ENCODE measurements at regions not wholly inside any gene's neighbourhood (a gene's known extent, or its start where the extent isn't known, plus 50 kb on each side); places are given as distances from the start of the nearest gene placed in this dataset.
"Not testable (repeated sequence)": the region's sequence is repeated elsewhere in the genome, so short reads cannot be mapped to it uniquely, and the experiment has no call there.

GRCh38 chr1:20421441-20421840 is 64.6 kb downstream of the CAMK2N1 start:
- H3K9me3 ChIP-seq (replicated peaks in 1 of 11), result peaks cover 21 to 45% (median 29%) of the 10 kb centered on the region in 11 experiments
- H3K4me3 ChIP-seq, result no peak overlapping the region
- peaks cover 0 to 3% (median 0%) of the 10 kb centered on the region in 10 experiments; a peak in 6 of 20 replicates for H3K4me1 ChIP-seq
- H3K36me3 ChIP-seq, result no peaks in the 10 kb centered on the region
- no peaks in the 10 kb centered on the region for H4K20me1 ChIP-seq
- no peak overlapping the region for H3K4me2 ChIP-seq
- no peak for TF ChIP-seq Cebpa-rat (IDR thresholded peaks at IDR 0.05)
- H3K9ac ChIP-seq, result no peak overlapping the region
- H3K27ac ChIP-seq, result no peak overlapping the region
- no peaks in the 10 kb centered on the region for H3K27me3 ChIP-seq

- Histone ChIP-seq H3K9me3 (replicated peaks in 1 of 11) (peaks cover 0 to 13% (median 6%) of the 10 kb centered on the region in 11 experiments; a peak in 17 of 22 replicates), H4K20me1 (no peaks in the 10 kb centered on the region), H3K4me1 (no peaks in the 10 kb centered on the region), H3K4me3 (no peak overlapping the region), H3K4me2 (no peak overlapping the region), H3K9ac (no peak overlapping the region), H3K27ac (no peak overlapping the region), H3K27me3 (no peaks in the 10 kb centered on the region), H3K36me3 (no peaks in the 10 kb centered on the region)
- no peak for TF ChIP-seq Cebpa-rat (IDR thresholded peaks at IDR 0.05)
Measured at GRCh38 chr1:20417581-20417980, 68.4 kb downstream of the CAMK2N1 start.

- Histone ChIP-seq H3K27me3 (no peaks in the 10 kb centered on the region), H3K4me2 (no peak overlapping the region), H3K4me1 (no peaks in the 10 kb centered on the region), H3K9me3 (replicated peaks in 1 of 11) (peaks cover 0 to 5% (median 0%) of the 10 kb centered on the region in 11 experiments; a peak in 3 of 22 replicates), H3K27ac (no peak overlapping the region), H3K9ac (no peak overlapping the region), H4K20me1 (no peaks in the 10 kb centered on the region), H3K4me3 (no peak overlapping the region), H3K36me3 (no peaks in the 10 kb centered on the region)
- TF ChIP-seq Cebpa-rat (IDR thresholded peaks at IDR 0.05), result no peak
Measured at GRCh38 chr1:20416706-20417105, 69.3 kb downstream of the CAMK2N1 start.

GRCh38 chr1:20413776-20414140 is 72.3 kb downstream of the CAMK2N1 start:
- no peak overlapping the region for H3K4me3 ChIP-seq
- H3K27me3 ChIP-seq, result no peaks in the 10 kb centered on the region
- H3K27ac ChIP-seq, result no peak overlapping the region
- no peaks in the 10 kb centered on the region for H3K9me3 ChIP-seq (replicated peaks in 1 of 11)
- H3K4me1 ChIP-seq, result peaks cover 0 to 7% (median 0%) of the 10 kb centered on the region in 10 experiments; a peak in 2 of 20 replicates
- no peak overlapping the region for H3K4me2 ChIP-seq
- H4K20me1 ChIP-seq, result no peaks in the 10 kb centered on the region; a peak in 1 of 22 replicates
- no peak overlapping the region for H3K9ac ChIP-seq
- no peaks in the 10 kb centered on the region for H3K36me3 ChIP-seq
- no peak for TF ChIP-seq Cebpa-rat (IDR thresholded peaks at IDR 0.05)

- H4K20me1 ChIP-seq, result no peaks in the 10 kb centered on the region; a peak in 1 of 22 replicates
- no peaks in the 10 kb centered on the region for H3K27me3 ChIP-seq
- peaks cover 0 to 7% (median 0%) of the 10 kb centered on the region in 10 experiments; a peak in 2 of 20 replicates for H3K4me1 ChIP-seq
- no peaks in the 10 kb centered on the region for H3K9me3 ChIP-seq (replicated peaks in 1 of 11)
- no peak for TF ChIP-seq Cebpa-rat (IDR thresholded peaks at IDR 0.05)
- H3K4me3 ChIP-seq, result no peak overlapping the region
- no peaks in the 10 kb centered on the region for H3K36me3 ChIP-seq
- H3K27ac ChIP-seq, result no peak overlapping the region
- H3K4me2 ChIP-seq, result no peak overlapping the region
- H3K9ac ChIP-seq, result no peak overlapping the region
Measured at GRCh38 chr1:20413136-20413775, 72.8 kb downstream of the CAMK2N1 start.

- Histone ChIP-seq H3K9me3 (replicated peaks in 1 of 11) (no peaks in the 10 kb centered on the region), H3K36me3 (no peaks in the 10 kb centered on the region), H3K4me2 (no peak overlapping the region; a peak in 1 of 22 replicates), H3K27ac (no peak overlapping the region), H4K20me1 (no peaks in the 10 kb centered on the region; a peak in 1 of 22 replicates), H3K27me3 (no peaks in the 10 kb centered on the region), H3K4me1 (peaks cover 0 to 7% (median 2%) of the 10 kb centered on the region in 10 experiments; a peak in 13 of 20 replicates), H3K4me3 (no peak overlapping the region), H3K9ac (no peak overlapping the region)
- no peak for TF ChIP-seq Cebpa-rat (IDR thresholded peaks at IDR 0.05)
Measured at GRCh38 chr1:20411196-20411980, 74.6 kb downstream of the CAMK2N1 start.

GRCh38 chr1:20410503-20410902 is 75.5 kb downstream of the CAMK2N1 start:
- Histone ChIP-seq H3K4me2 (no peak overlapping the region), H3K9ac (no peak overlapping the region), H3K36me3 (no peaks in the 10 kb centered on the region), H3K4me1 (peaks cover 0 to 16% (median 10%) of the 10 kb centered on the region in 10 experiments; a peak in 17 of 20 replicates), H4K20me1 (no peaks in the 10 kb centered on the region; a peak in 1 of 22 replicates), H3K27me3 (no peaks in the 10 kb centered on the region), H3K27ac (no peak overlapping the region), H3K4me3 (no peak overlapping the region), H3K9me3 (replicated peaks in 1 of 11) (no peaks in the 10 kb centered on the region)
- no peak for TF ChIP-seq Cebpa-rat (IDR thresholded peaks at IDR 0.05)

GRCh38 chr1:20409971-20410370 is 76.0 kb downstream of the CAMK2N1 start:
- no peaks in the 10 kb centered on the region for H3K36me3 ChIP-seq
- TF ChIP-seq Cebpa-rat (IDR thresholded peaks at IDR 0.05), result no peak
- H3K4me3 ChIP-seq, result no peak overlapping the region
- H3K4me1 ChIP-seq, result peaks cover 0 to 16% (median 12%) of the 10 kb centered on the region in 10 experiments; a peak in 17 of 20 replicates
- no peaks in the 10 kb centered on the region for H3K27me3 ChIP-seq
- no peak overlapping the region for H3K9ac ChIP-seq
- H4K20me1 ChIP-seq, result no peaks in the 10 kb centered on the region; a peak in 1 of 22 replicates
- no peaks in the 10 kb centered on the region for H3K9me3 ChIP-seq (replicated peaks in 1 of 11)
- no peak overlapping the region for H3K27ac ChIP-seq
- H3K4me2 ChIP-seq, result no peak overlapping the region

- Histone ChIP-seq H3K4me3 (no peak overlapping the region), H3K27me3 (no peaks in the 10 kb centered on the region), H4K20me1 (no peaks in the 10 kb centered on the region; a peak in 2 of 22 replicates), H3K9me3 (replicated peaks in 1 of 11) (no peaks in the 10 kb centered on the region), H3K9ac (no peak overlapping the region), H3K4me2 (no peak overlapping the region), H3K4me1 (peaks cover 0 to 18% (median 12%) of the 10 kb centered on the region in 10 experiments; a peak in 17 of 20 replicates), H3K27ac (no peak overlapping the region), H3K36me3 (no peaks in the 10 kb centered on the region)
- no peak for TF ChIP-seq Cebpa-rat (IDR thresholded peaks at IDR 0.05)
Measured at GRCh38 chr1:20409012-20409411, 77.0 kb downstream of the CAMK2N1 start.

GRCh38 chr1:20408133-20408650 is 77.8 kb downstream of the CAMK2N1 start:
- peaks cover 0 to 18% (median 12%) of the 10 kb centered on the region in 10 experiments; a peak in 17 of 20 replicates for H3K4me1 ChIP-seq

More at GRCh38 chr1:20408133-20408650, 77.8 kb downstream of the CAMK2N1 start:
- H3K9me3 ChIP-seq (replicated peaks in 1 of 11); H3K4me2 ChIP-seq; H3K27ac ChIP-seq; H3K27me3 ChIP-seq; H4K20me1 ChIP-seq; H3K36me3 ChIP-seq; H3K4me3 ChIP-seq; H3K9ac ChIP-seq: not testable (repeated sequence)
